Immature natural killer cell (primary cell): ENCODE measurements at regions not wholly inside any gene's neighbourhood (a gene's known extent, or its start where the extent isn't known, plus 50 kb on each side); places are given as distances from the start of the nearest gene placed in this dataset.
"Not testable (repeated sequence)": the region's sequence is repeated elsewhere in the genome, so short reads cannot be mapped to it uniquely, and the experiment has no call there.

Experiments
- DNase-seq, 3 donors: peaks; one replicate each; pipeline ENCODE4 v3.0.0; 2022; ENCODE audit warnings: mixed read lengths in 1 of 3
- H3K27ac Mint-ChIP-seq, 6 donors: one replicate each; pipeline ENCODE4 v1.8.0; 2020; ENCODE audit warnings: mixed read lengths in 6 of 6, mild to moderate bottlenecking in 5 of 6, inconsistent platforms in 4 of 6, moderate library complexity in 3 of 6
- H3K27me3 Mint-ChIP-seq, 3 donors: one replicate each; pipeline ENCODE4 v1.8.0; 2020 to 2021; ENCODE audit warnings: low read depth in 3 of 3, mild to moderate bottlenecking in 3 of 3, mixed read lengths in 3 of 3, moderate library complexity in 3 of 3, inconsistent platforms in 1 of 3
- H3K36me3 Mint-ChIP-seq, 3 donors: one replicate each; pipeline ENCODE4 v1.8.0; 2020; ENCODE audit warnings: mixed read lengths in 3 of 3, inconsistent platforms in 2 of 3, mild to moderate bottlenecking in 2 of 3
- H3K4me1 Mint-ChIP-seq, 2 donors: one replicate each; pipeline ENCODE4 v1.8.0; 2020; ENCODE audit warnings: inconsistent platforms in 2 of 2, mild to moderate bottlenecking in 2 of 2, mixed read lengths in 2 of 2, moderate library complexity in 1 of 2
- H3K4me3 Mint-ChIP-seq, 5 donors: one replicate each; pipeline ENCODE4 v1.8.0; 2020; ENCODE audit warnings: mild to moderate bottlenecking in 5 of 5, mixed read lengths in 5 of 5, inconsistent platforms in 3 of 5, moderate library complexity in 3 of 5
- H3K9me3 Mint-ChIP-seq, 6 donors: one replicate each; pipeline ENCODE4 v1.8.0; 2020; ENCODE audit warnings: mild to moderate bottlenecking in 6 of 6, mixed read lengths in 6 of 6, inconsistent platforms in 4 of 6, moderate library complexity in 3 of 6

DNA sequence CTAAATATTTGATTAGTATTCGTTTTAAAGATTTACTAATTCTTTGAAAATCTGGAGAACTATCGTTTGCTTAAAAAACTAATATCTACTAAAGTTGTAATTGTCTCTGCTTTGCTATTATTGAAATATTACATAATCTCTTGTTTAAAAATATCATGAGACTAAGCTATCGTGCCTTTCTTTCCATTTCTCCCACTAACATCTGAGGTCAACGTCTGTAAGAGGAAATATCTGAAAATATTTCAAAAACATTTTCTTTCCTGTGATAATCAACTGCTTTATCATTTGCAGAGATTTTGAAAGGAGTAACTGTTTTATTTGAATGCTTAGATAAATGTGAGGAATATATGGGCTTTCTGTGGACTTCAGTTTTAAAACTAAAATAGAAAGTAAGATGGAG, 694.1 kb downstream of the USP25 start:
- Mint-ChIP-seq H3K9me3 (peaks cover 3 to 46% (median 15%) of the 10 kb centered on the region in 6 donors), H3K4me1 (no peaks in the 10 kb centered on the region), H3K4me3 (no peak overlapping the region), H3K36me3 (no peaks in the 10 kb centered on the region), H3K27ac (no peak overlapping the region), H3K27me3 (peaks cover 0 to 1% (median 0%) of the 10 kb centered on the region in 3 donors)
- no peak for DNase-seq

- H3K36me3 Mint-ChIP-seq = no peaks in the 10 kb centered on the region
- no peak for DNase-seq
- peaks cover 3 to 46% (median 18%) of the 10 kb centered on the region in 6 donors for H3K9me3 Mint-ChIP-seq
- H3K27ac Mint-ChIP-seq = no peak overlapping the region
- H3K27me3 Mint-ChIP-seq = peaks cover 0 to 1% (median 0%) of the 10 kb centered on the region in 3 donors
- H3K4me3 Mint-ChIP-seq = no peak overlapping the region
- no peaks in the 10 kb centered on the region for H3K4me1 Mint-ChIP-seq
These were observed 694.6 kb downstream of the USP25 start for GRCh38 chr21:16424331-16424751.

DNA sequence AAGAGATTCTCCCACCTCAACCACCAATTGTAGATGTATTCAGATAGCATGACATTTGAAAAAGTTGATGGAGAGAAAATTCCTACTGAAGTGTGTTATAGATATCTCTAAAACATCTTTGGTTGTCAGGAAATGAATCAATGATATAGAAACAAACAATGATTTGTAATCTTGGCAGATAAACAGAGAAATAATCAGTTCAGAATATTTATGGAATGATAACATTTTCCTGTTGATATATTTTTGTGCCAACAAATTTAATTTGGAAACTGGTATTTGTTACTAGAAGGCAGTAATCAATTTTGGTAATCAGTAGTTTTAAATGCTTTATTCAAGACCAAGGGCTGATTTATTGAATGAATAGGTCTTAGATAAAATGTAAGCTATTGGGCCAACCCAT, 695.6 kb downstream of the USP25 start:
- Mint-ChIP-seq H3K9me3 (peaks cover 3 to 38% (median 14%) of the 10 kb centered on the region in 6 donors), H3K27me3 (peaks cover 0 to 1% (median 0%) of the 10 kb centered on the region in 3 donors), H3K4me1 (no peaks in the 10 kb centered on the region), H3K36me3 (no peaks in the 10 kb centered on the region), H3K4me3 (no peak overlapping the region), H3K27ac (no peak overlapping the region)
- DNase-seq = no peak

DNA sequence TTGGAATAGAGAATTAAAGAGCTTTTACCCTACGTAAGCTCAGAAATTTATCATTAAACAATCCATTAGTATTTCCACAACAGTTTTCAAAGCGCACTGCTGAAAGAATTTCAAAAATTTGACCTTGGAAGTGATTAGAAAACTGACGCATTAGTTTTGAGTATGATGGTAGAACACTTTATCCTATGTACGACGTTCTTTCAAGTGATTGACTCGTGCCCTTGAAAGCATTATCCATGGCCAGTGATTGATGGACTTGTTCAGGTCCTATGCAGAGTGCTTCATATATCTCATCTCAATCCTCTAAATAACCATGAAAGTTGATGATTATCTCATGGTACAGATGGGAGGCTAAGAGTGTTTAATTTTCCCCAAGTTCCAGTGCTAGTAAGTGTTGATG, 697.2 kb downstream of the USP25 start:
- no peak for DNase-seq
- H3K4me3 Mint-ChIP-seq = no peak overlapping the region
- peaks cover 0 to 1% (median 0%) of the 10 kb centered on the region in 3 donors for H3K27me3 Mint-ChIP-seq
- no peaks in the 10 kb centered on the region for H3K4me1 Mint-ChIP-seq
- peaks cover 3 to 43% (median 18%) of the 10 kb centered on the region in 6 donors for H3K9me3 Mint-ChIP-seq
- no peaks in the 10 kb centered on the region for H3K36me3 Mint-ChIP-seq
- H3K27ac Mint-ChIP-seq = no peak overlapping the region

- Mint-ChIP-seq H3K27me3 (peaks cover 0 to 1% (median 0%) of the 10 kb centered on the region in 3 donors), H3K4me1 (no peaks in the 10 kb centered on the region), H3K4me3 (no peak overlapping the region), H3K9me3 (peaks cover 3 to 43% (median 18%) of the 10 kb centered on the region in 6 donors), H3K27ac (no peak overlapping the region), H3K36me3 (no peaks in the 10 kb centered on the region)
- DNase-seq = no peak
These were observed 697.9 kb downstream of the USP25 start for GRCh38 chr21:16427587-16428087.

DNA sequence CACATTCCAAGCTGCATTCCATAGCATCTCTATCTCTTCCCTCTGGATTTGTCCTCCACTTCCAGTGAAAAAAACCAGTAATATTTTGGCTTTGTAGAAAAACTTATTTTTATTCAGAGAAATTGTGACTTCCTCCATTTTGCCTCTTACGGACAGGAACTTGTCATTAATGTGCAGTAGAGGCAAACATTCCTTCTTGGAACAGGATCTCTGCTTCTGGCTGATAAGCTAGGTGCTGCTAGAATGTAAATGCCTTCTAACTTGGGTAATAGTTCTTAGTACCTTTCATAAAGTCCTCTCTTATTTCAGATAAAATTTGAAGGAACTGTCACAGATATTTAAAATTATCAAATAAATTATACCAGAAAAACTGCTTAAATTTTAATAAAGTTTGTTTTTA, 707.8 kb downstream of the USP25 start:
- no peaks in the 10 kb centered on the region for H3K4me1 Mint-ChIP-seq

DNA sequence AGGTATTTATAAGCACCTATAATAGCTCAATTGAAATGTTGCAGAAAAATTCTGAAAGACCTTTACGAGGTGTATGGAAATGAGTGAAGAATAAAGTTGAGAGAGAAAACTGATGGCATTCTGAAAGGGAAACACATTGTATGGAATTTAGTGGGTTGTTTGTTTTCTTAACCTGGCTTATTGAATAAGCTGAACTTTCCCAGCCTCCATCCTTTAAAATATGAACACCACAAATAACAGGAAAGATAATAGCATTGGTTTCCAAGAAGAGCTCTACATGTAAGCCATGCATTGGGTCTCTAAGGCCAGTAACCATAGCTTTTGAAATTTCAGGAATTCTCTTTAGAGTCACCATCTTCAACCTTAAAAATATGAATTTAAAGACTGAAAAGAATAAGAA, 709.0 kb downstream of the USP25 start:
- H3K27ac Mint-ChIP-seq = no peak overlapping the region
- H3K4me3 Mint-ChIP-seq = no peak overlapping the region
- peaks cover 0 to 34% (median 16%) of the 10 kb centered on the region in 6 donors for H3K9me3 Mint-ChIP-seq
- peaks cover 0 to 3% (median 0%) of the 10 kb centered on the region in 3 donors for H3K36me3 Mint-ChIP-seq
- DNase-seq = no peak
- H3K27me3 Mint-ChIP-seq = no peaks in the 10 kb centered on the region
- H3K4me1 Mint-ChIP-seq = no peaks in the 10 kb centered on the region

More for the DNA sequence above, 707.8 kb downstream of the USP25 start:
- Mint-ChIP-seq H3K36me3 (peaks cover 0 to 3% (median 0%) of the 10 kb centered on the region in 3 donors), H3K9me3 (peaks cover 0 to 31% (median 17%) of the 10 kb centered on the region in 6 donors), H3K4me3 (no peak overlapping the region), H3K27me3 (no peaks in the 10 kb centered on the region), H3K27ac (no peak overlapping the region)
- no peak for DNase-seq

GRCh38 chr21:16441789-16442188, 712.0 kb downstream of the USP25 start:
- no peaks in the 10 kb centered on the region for H3K4me1 Mint-ChIP-seq
- H3K9me3 Mint-ChIP-seq = peaks cover 2 to 35% (median 16%) of the 10 kb centered on the region in 6 donors
- peaks cover 0 to 2% (median 0%) of the 10 kb centered on the region in 3 donors for H3K27me3 Mint-ChIP-seq
- peaks cover 0 to 3% (median 0%) of the 10 kb centered on the region in 3 donors for H3K36me3 Mint-ChIP-seq
- no peak for DNase-seq
- no peak overlapping the region for H3K27ac Mint-ChIP-seq
- H3K4me3 Mint-ChIP-seq = no peak overlapping the region

GRCh38 chr21:16454399-16454798, 724.6 kb downstream of the USP25 start:
- H3K4me3 Mint-ChIP-seq = no peak overlapping the region
- peaks cover 5 to 30% (median 15%) of the 10 kb centered on the region in 6 donors for H3K9me3 Mint-ChIP-seq
- no peak for DNase-seq
- no peak overlapping the region for H3K27ac Mint-ChIP-seq
- peaks cover 0 to 1% (median 0%) of the 10 kb centered on the region in 3 donors for H3K27me3 Mint-ChIP-seq
- peaks cover 0 to 4% (median 0%) of the 10 kb centered on the region in 3 donors for H3K36me3 Mint-ChIP-seq
- no peaks in the 10 kb centered on the region for H3K4me1 Mint-ChIP-seq

GRCh38 chr21:16455526-16455925, 725.7 kb downstream of the USP25 start:
- Mint-ChIP-seq H3K4me1 (no peaks in the 10 kb centered on the region), H3K9me3 (peaks cover 5 to 36% (median 17%) of the 10 kb centered on the region in 6 donors), H3K4me3 (no peak overlapping the region), H3K27me3 (peaks cover 0 to 1% (median 0%) of the 10 kb centered on the region in 3 donors), H3K36me3 (peaks cover 0 to 4% (median 0%) of the 10 kb centered on the region in 3 donors), H3K27ac (no peak overlapping the region)
- DNase-seq = no peak

DNA sequence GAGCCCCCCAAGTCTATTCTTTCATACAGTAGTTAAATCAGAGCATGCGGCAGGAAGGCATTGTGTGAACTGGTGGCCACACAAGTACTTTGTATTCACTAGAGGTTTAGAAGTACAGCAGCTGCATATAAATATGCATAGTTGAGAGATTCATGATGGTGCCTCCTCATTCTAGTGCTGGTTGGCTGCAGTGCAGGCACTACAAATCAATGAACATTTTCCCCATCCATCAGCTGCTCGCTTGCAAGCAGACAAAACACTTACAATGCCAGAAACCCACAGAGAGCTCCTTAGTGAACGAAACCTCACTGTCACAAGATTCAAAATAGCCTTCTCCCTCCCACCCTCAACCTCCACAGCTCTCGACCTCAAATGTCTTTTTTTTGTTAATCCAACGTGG, 726.2 kb downstream of the USP25 start:
- H3K9me3 Mint-ChIP-seq = peaks cover 5 to 38% (median 19%) of the 10 kb centered on the region in 6 donors
- H3K27me3 Mint-ChIP-seq = peaks cover 0 to 1% (median 0%) of the 10 kb centered on the region in 3 donors
- H3K4me1 Mint-ChIP-seq = no peaks in the 10 kb centered on the region
- H3K4me3 Mint-ChIP-seq = no peak overlapping the region
- H3K36me3 Mint-ChIP-seq = peaks cover 0 to 5% (median 0%) of the 10 kb centered on the region in 3 donors
- DNase-seq = no peak
- no peak overlapping the region for H3K27ac Mint-ChIP-seq

DNA sequence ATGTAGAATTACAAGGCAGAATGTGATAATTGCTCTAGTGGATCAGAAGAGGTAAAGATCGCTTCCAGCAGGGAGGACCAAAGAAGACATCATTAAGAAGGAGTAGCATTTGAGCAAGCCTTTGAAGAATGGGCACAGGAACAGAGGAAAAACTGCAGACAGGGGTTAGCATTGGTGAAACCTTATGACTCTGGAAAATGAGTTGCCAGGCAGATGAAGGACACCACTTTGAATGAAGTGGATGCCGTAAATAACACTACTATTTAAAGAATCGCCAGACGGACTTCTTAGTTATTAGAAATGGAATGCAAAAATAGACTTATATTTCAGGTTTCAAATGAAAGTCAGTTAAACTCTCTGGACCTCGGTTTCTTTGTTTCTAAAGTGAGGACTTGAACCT, 727.7 kb downstream of the USP25 start:
- H3K9me3 Mint-ChIP-seq = peaks cover 7 to 51% (median 26%) of the 10 kb centered on the region in 6 donors
- H3K36me3 Mint-ChIP-seq = peaks cover 0 to 11% (median 0%) of the 10 kb centered on the region in 3 donors
- H3K27ac Mint-ChIP-seq = no peak overlapping the region
- H3K4me1 Mint-ChIP-seq = no peaks in the 10 kb centered on the region
- no peak for DNase-seq
- H3K4me3 Mint-ChIP-seq = no peak overlapping the region
- peaks cover 0 to 1% (median 0%) of the 10 kb centered on the region in 3 donors for H3K27me3 Mint-ChIP-seq

GRCh38 chr21:16460936-16461335, 731.2 kb downstream of the USP25 start:
- H3K9me3 Mint-ChIP-seq = peaks cover 9 to 56% (median 29%) of the 10 kb centered on the region in 6 donors
- H3K4me3 Mint-ChIP-seq = no peak overlapping the region
- no peak overlapping the region for H3K27ac Mint-ChIP-seq
- H3K36me3 Mint-ChIP-seq = peaks cover 0 to 11% (median 0%) of the 10 kb centered on the region in 3 donors
- DNase-seq = no peak
- H3K4me1 Mint-ChIP-seq = no peaks in the 10 kb centered on the region
- H3K27me3 Mint-ChIP-seq = peaks cover 0 to 1% (median 0%) of the 10 kb centered on the region in 3 donors

GRCh38 chr21:16464211-16464889, 734.6 kb downstream of the USP25 start:
- not testable (repeated sequence) for H3K4me1 Mint-ChIP-seq, H3K36me3 Mint-ChIP-seq, DNase-seq, H3K27ac Mint-ChIP-seq, H3K27me3 Mint-ChIP-seq, H3K4me3 Mint-ChIP-seq
- H3K9me3 Mint-ChIP-seq = peaks cover 8 to 62% (median 31%) of the 10 kb centered on the region in 6 donors
